ENCODE measurements at regions not wholly inside any gene's neighbourhood (a gene's known extent, or its start where the extent isn't known, plus 50 kb on each side); places are given as distances from the start of the nearest gene placed in this dataset.

- TF ChIP-seq CTCF (IDR thresholded peaks at IDR 0.05; ENCODE audit: extremely low read depth in 1 of 2, insufficient read depth in 1 of 2, low read depth in 1 of 2, low read length in 2 of 2) (no peak), FOS (IDR thresholded peaks at IDR 0.05; ENCODE audit: borderline replicate concordance, insufficient read depth, low read length) (no peak), EZH2 (IDR thresholded peaks at IDR 0.05; ENCODE audit: borderline replicate concordance, low read depth, low read length, severe bottlenecking) (no peak), POLR2A (IDR thresholded peaks at IDR 0.05; ENCODE audit: low read depth, low read length) (no peak), GATA2 (IDR thresholded peaks at IDR 0.05; ENCODE audit: insufficient read depth, insufficient read length, low read depth, low read length) (no peak), MAX (IDR thresholded peaks at IDR 0.05; ENCODE audit: insufficient read depth, insufficient read length) (no peak), MYC (IDR thresholded peaks at IDR 0.05; ENCODE audit: low read depth, low read length) (no peak)
Measured at GRCh38 chr9:119802621-119803020, 433.4 kb upstream of the BRINP1 start.

Data from endothelial cell of umbilical vein (primary cell).